Spinal cord (tissue), 9 donors: ENCODE measurements at regions not wholly inside any gene's neighbourhood (a gene's known extent, or its start where the extent isn't known, plus 50 kb on each side); places are given as distances from the start of the nearest gene placed in this dataset.

Source experiments
- DNase-seq, 6 donors: peaks; one replicate each; pipeline versions ENCODE4 v3.0.0 to v3.0.0-alpha.2; 2013 to 2015; ENCODE audit warnings: low spot score in 6 of 6, low read depth in 4 of 6
- H3K27ac ChIP-seq: one replicate; pipeline ENCODE4 v1.5.1; 2013; ENCODE audit warnings: low read depth, low read length, control low read depth
- H3K27me3 ChIP-seq: one replicate; pipeline ENCODE4 v1.6.1; 2013; ENCODE audit warnings: low read length; ENCODE audit not compliant: control insufficient read depth, insufficient read depth
- H3K36me3 ChIP-seq: one replicate; pipeline ENCODE4 v1.6.1; 2013; ENCODE audit warnings: low read length; ENCODE audit not compliant: control insufficient read depth, insufficient read depth
- H3K4me1 ChIP-seq: one replicate; pipeline ENCODE4 v1.6.1; 2013; ENCODE audit warnings: low read length; ENCODE audit not compliant: control insufficient read depth, insufficient read depth
- H3K4me3 ChIP-seq: one replicate; pipeline ENCODE4 v1.5.1; 2013; ENCODE audit warnings: low read depth, low read length, control low read depth
- H3K9me3 ChIP-seq: one replicate; pipeline ENCODE4 v1.6.1; 2013; ENCODE audit warnings: low read length; ENCODE audit not compliant: control insufficient read depth, insufficient read depth
- WGBS: methylation state at CpG from one replicate; pipeline ENCODE4 v1.1.5; 2013; ENCODE audit warnings: missing lambda C conversion rate; ENCODE audit not compliant: insufficient coverage; 5-methylcytosine and 5-hydroxymethylcytosine counted together
- donor health status: healthy.

- peaks cover 3% of the 10 kb centered on the region for H3K9me3 ChIP-seq
- H3K4me1 ChIP-seq: peaks cover 8% of the 10 kb centered on the region
- 83% methylated on average over 2 of the region's 2 CpGs for WGBS
- no peaks in the 10 kb centered on the region for H3K27me3 ChIP-seq
- no peaks in the 10 kb centered on the region for H3K36me3 ChIP-seq
- no peak overlapping the region for H3K4me3 ChIP-seq
- H3K27ac ChIP-seq: no peak overlapping the region
- DNase-seq: no peak
These were observed 96.4 kb downstream of the BANF2 start for GRCh38 chr20:17796091-17796563.

GRCh38 chr20:17795501-17796071 lies 95.8 kb downstream of the BANF2 start:
- H3K4me1 ChIP-seq: peaks cover 8% of the 10 kb centered on the region
- 96% methylated on average over 4 of the region's 5 CpGs for WGBS
- no peak overlapping the region for H3K27ac ChIP-seq
- H3K9me3 ChIP-seq: peaks cover 3% of the 10 kb centered on the region
- H3K4me3 ChIP-seq: no peak overlapping the region
- H3K27me3 ChIP-seq: no peaks in the 10 kb centered on the region
- no peak for DNase-seq
- H3K36me3 ChIP-seq: no peaks in the 10 kb centered on the region

GRCh38 chr20:17795003-17795402 lies 95.2 kb downstream of the BANF2 start:
- H3K9me3 ChIP-seq: peaks cover 3% of the 10 kb centered on the region
- H3K27ac ChIP-seq: no peak overlapping the region
- no peaks in the 10 kb centered on the region for H3K36me3 ChIP-seq
- H3K4me3 ChIP-seq: no peak overlapping the region
- H3K27me3 ChIP-seq: no peaks in the 10 kb centered on the region
- peaks cover 8% of the 10 kb centered on the region for H3K4me1 ChIP-seq
- no peak for DNase-seq

- H3K27me3 ChIP-seq: no peaks in the 10 kb centered on the region
- peak in 3 of 6 donors; percentile 13 to 71 (median 23) for DNase-seq
- H3K36me3 ChIP-seq: no peaks in the 10 kb centered on the region
- peaks cover 8% of the 10 kb centered on the region for H3K4me1 ChIP-seq
- 42% methylated on average over 3 of the region's 3 CpGs for WGBS
- H3K4me3 ChIP-seq: no peak overlapping the region
- H3K27ac ChIP-seq: no peak overlapping the region
- H3K9me3 ChIP-seq: peaks cover 3% of the 10 kb centered on the region
These were observed 94.6 kb downstream of the BANF2 start for GRCh38 chr20:17794400-17794799.

- H3K9me3 ChIP-seq: peaks cover 3% of the 10 kb centered on the region
- no peak overlapping the region for H3K4me3 ChIP-seq
- H3K4me1 ChIP-seq: peaks cover 8% of the 10 kb centered on the region
- H3K27me3 ChIP-seq: no peaks in the 10 kb centered on the region
- no peaks in the 10 kb centered on the region for H3K36me3 ChIP-seq
- no peak for DNase-seq
- 83% methylated on average over 1 of the region's 2 CpGs for WGBS
- no peak overlapping the region for H3K27ac ChIP-seq
These were observed 94.2 kb downstream of the BANF2 start for GRCh38 chr20:17793986-17794385.

- Histone ChIP-seq H3K36me3 (no peaks in the 10 kb centered on the region), H3K4me1 (peaks cover 18% of the 10 kb centered on the region), H3K27ac (no peak overlapping the region), H3K27me3 (no peaks in the 10 kb centered on the region), H3K9me3 (peaks cover 3% of the 10 kb centered on the region), H3K4me3 (no peak overlapping the region)
- DNase-seq: no peak
- no CpG with 5 or more reads among the region's 4 CpGs for WGBS
These were observed 90.5 kb downstream of the BANF2 start for GRCh38 chr20:17790296-17790695.

GRCh38 chr20:17787816-17788215 lies 88.0 kb downstream of the BANF2 start:
- no peaks in the 10 kb centered on the region for H3K36me3 ChIP-seq
- DNase-seq: no peak
- 100% methylated on average over 1 of the region's 1 CpG for WGBS
- no peak overlapping the region for H3K27ac ChIP-seq
- no peaks in the 10 kb centered on the region for H3K27me3 ChIP-seq
- peaks cover 10% of the 10 kb centered on the region for H3K4me1 ChIP-seq
- H3K4me3 ChIP-seq: no peak overlapping the region
- no peaks in the 10 kb centered on the region for H3K9me3 ChIP-seq

- Histone ChIP-seq H3K36me3 (no peaks in the 10 kb centered on the region), H3K27me3 (no peaks in the 10 kb centered on the region), H3K4me3 (no peak overlapping the region), H3K27ac (peak overlapping the region; percentile 55), H3K9me3 (no peaks in the 10 kb centered on the region), H3K4me1 (peaks cover 10% of the 10 kb centered on the region)
- DNase-seq: peak in 1 of 6 donors; percentile 37
- 76% methylated on average over 8 of the region's 11 CpGs for WGBS
These were observed 86.5 kb downstream of the BANF2 start for GRCh38 chr20:17786221-17786718.
